CD4-positive, alpha-beta memory T cell (primary cell): ENCODE measurements at regions not wholly inside any gene's neighbourhood (a gene's known extent, or its start where the extent isn't known, plus 50 kb on each side); places are given as distances from the start of the nearest gene placed in this dataset.

Source experiments
- CTCF ChIA-PET: fragments of 350-600 bp; sonication (Branson Sonifier 250); formaldehyde crosslinking; loops from one replicate; lab custom pipeline; 2021; ENCODE audit warnings: inconsistent platforms; ENCODE audit not compliant: partially characterized antibody; lab: Charles Lee
- POLR2A ChIA-PET: fragments of 350-600 bp; sonication (Branson Sonifier 250); formaldehyde crosslinking; loops from one replicate; lab custom pipeline; 2021; ENCODE audit not compliant: partially characterized antibody; lab: Charles Lee
- DNase-seq, 5 donors: peaks; one replicate each; pipeline versions ENCODE4 v3.0.0 to v3.0.0-alpha.2; 2020 to 2022; ENCODE audit warnings: mixed read lengths in 1 of 5
- H3K27ac ChIP-seq: one replicate; pipeline ENCODE4 v1.7.0; 2013; ENCODE audit warnings: low read depth, low read length
- H3K27me3 ChIP-seq: 2 replicates; pipeline ENCODE4 v1.7.0; 2013; ENCODE audit warnings: mild to moderate bottlenecking, low read length, moderate library complexity; ENCODE audit not compliant: insufficient read depth
- H3K36me3 ChIP-seq: 2 replicates; pipeline ENCODE4 v1.7.0; 2013; ENCODE audit warnings: mild to moderate bottlenecking, low read length, moderate library complexity; ENCODE audit not compliant: insufficient read depth
- H3K4me1 ChIP-seq: 2 replicates; pipeline ENCODE4 v1.7.0; 2013; ENCODE audit warnings: mild to moderate bottlenecking, low read length, moderate library complexity; ENCODE audit not compliant: insufficient read depth
- H3K4me3 ChIP-seq, 2 donors: one replicate each; pipeline ENCODE4 v1.7.0; 2013; ENCODE audit warnings: low read length in 2 of 2, mild to moderate bottlenecking in 1 of 2
- H3K9me3 ChIP-seq, 2 donors: one replicate each; pipeline ENCODE4 v1.7.0; 2013; ENCODE audit warnings: low read length in 2 of 2, control low read depth in 1 of 2; ENCODE audit not compliant: control insufficient read depth in 1 of 2
- H3K27ac Mint-ChIP-seq, 7 donors: one replicate each; pipeline ENCODE4 v1.8.0; 2020 to 2021; ENCODE audit warnings: mixed read lengths in 7 of 7, mild to moderate bottlenecking in 6 of 7, inconsistent platforms in 3 of 7, moderate library complexity in 3 of 7
- H3K27me3 Mint-ChIP-seq, 2 donors: one replicate each; pipeline ENCODE4 v1.8.0; 2020 to 2021; ENCODE audit warnings: mixed read lengths in 2 of 2
- H3K36me3 Mint-ChIP-seq, 2 donors: one replicate each; pipeline ENCODE4 v1.8.0; 2020 to 2021; ENCODE audit warnings: mixed read lengths in 2 of 2, inconsistent platforms in 1 of 2, mild to moderate bottlenecking in 1 of 2
- H3K4me1 Mint-ChIP-seq, 4 donors: one replicate each; pipeline ENCODE4 v1.8.0; 2020 to 2021; ENCODE audit warnings: mixed read lengths in 4 of 4, mild to moderate bottlenecking in 1 of 4
- H3K4me3 Mint-ChIP-seq, 8 donors: one replicate each; pipeline ENCODE4 v1.8.0; 2020 to 2021; ENCODE audit warnings: mixed read lengths in 8 of 8, mild to moderate bottlenecking in 7 of 8, moderate library complexity in 6 of 8, inconsistent platforms in 3 of 8
- H3K9me3 Mint-ChIP-seq, 8 donors: one replicate each; pipeline ENCODE4 v1.8.0; 2020 to 2021; ENCODE audit warnings: mixed read lengths in 8 of 8, mild to moderate bottlenecking in 5 of 8, inconsistent platforms in 3 of 8, moderate library complexity in 1 of 8
- intact Hi-C: fragments of 100-400 bp; cut with micrococcal nuclease; formaldehyde crosslinking; loops from one replicate; pipeline ENCODE4 v1.15.1; 2023

DNA sequence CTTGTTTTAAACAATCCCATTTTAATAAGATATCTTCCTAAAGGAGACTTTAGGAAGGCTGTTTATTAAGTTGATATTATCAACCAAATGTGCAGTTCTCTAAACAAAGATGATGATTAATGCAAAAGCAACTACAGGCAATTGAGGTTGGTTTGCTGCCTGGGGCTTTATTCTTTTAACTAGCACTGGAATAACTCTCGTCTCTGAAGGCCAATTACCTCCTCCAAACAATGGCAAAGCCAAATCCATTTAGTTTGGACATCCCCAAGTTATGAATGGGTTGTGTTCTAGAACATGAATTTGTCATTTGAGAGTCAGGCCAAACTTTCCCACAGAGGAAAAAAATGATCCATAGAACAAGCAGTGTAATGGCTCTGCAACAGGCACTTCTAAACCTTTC, 114.1 kb downstream of the SLC16A9 start:
- Histone ChIP-seq H3K4me1 (no peaks in the 10 kb centered on the region), H3K27ac (no peak overlapping the region), H3K9me3 (no peaks in the 10 kb centered on the region), H3K27me3 (no peaks in the 10 kb centered on the region), H3K4me3 (no peak overlapping the region), H3K36me3 (no peaks in the 10 kb centered on the region)
- Mint-ChIP-seq H3K9me3 (peaks cover 0 to 1% (median 0%) of the 10 kb centered on the region in 8 donors), H3K27me3 (peaks cover under 1 to 8% of the 10 kb centered on the region in 2 donors), H3K4me1 (peaks cover 0 to 1% (median 0%) of the 10 kb centered on the region in 4 donors), H3K36me3 (no peaks in the 10 kb centered on the region), H3K4me3 (no peak overlapping the region), H3K27ac (no peak overlapping the region)
- POLR2A ChIA-PET: interaction anchor here (0.6 kb wide), 1 partner anchor 17 kb away, joined by 3 read pairs; no protein-coding TSS in a partner anchor
- DNase-seq: no peak
- intact Hi-C loops: no loop called here
- CTCF ChIA-PET: no interaction called here

- H3K4me3 ChIP-seq: no peak overlapping the region
- POLR2A ChIA-PET: no interaction called here
- H3K27me3 ChIP-seq: no peaks in the 10 kb centered on the region
- H3K27ac ChIP-seq: no peak overlapping the region
- H3K4me1 ChIP-seq: no peaks in the 10 kb centered on the region
- H3K4me3 Mint-ChIP-seq: no peak overlapping the region
- H3K27ac Mint-ChIP-seq: no peak overlapping the region
- H3K36me3 Mint-ChIP-seq: no peaks in the 10 kb centered on the region
- H3K4me1 Mint-ChIP-seq: peaks cover 0 to 1% (median 0%) of the 10 kb centered on the region in 4 donors
- H3K9me3 Mint-ChIP-seq: peaks cover 0 to 1% (median 0%) of the 10 kb centered on the region in 8 donors
- no peak for DNase-seq
- H3K9me3 ChIP-seq: no peaks in the 10 kb centered on the region
- intact Hi-C loops: no loop called here
- peaks cover 5 to 9% of the 10 kb centered on the region in 2 donors for H3K27me3 Mint-ChIP-seq
- H3K36me3 ChIP-seq: no peaks in the 10 kb centered on the region
- CTCF ChIA-PET: no interaction called here
Measured at GRCh38 chr10:59593768-59594167, 115.9 kb downstream of the SLC16A9 start.

GRCh38 chr10:59589796-59590195, 119.9 kb downstream of the SLC16A9 start:
- intact Hi-C loops: no loop called here
- CTCF ChIA-PET: no interaction called here
- Mint-ChIP-seq H3K4me1 (no peaks in the 10 kb centered on the region), H3K27me3 (peaks cover 4 to 5% of the 10 kb centered on the region in 2 donors), H3K27ac (no peak overlapping the region), H3K4me3 (no peak overlapping the region), H3K9me3 (peaks cover 0 to 5% (median 0%) of the 10 kb centered on the region in 8 donors), H3K36me3 (no peaks in the 10 kb centered on the region)
- Histone ChIP-seq H3K9me3 (no peaks in the 10 kb centered on the region), H3K27me3 (no peaks in the 10 kb centered on the region), H3K4me1 (no peaks in the 10 kb centered on the region), H3K27ac (no peak overlapping the region), H3K4me3 (no peak overlapping the region), H3K36me3 (no peaks in the 10 kb centered on the region)
- no peak for DNase-seq
- POLR2A ChIA-PET: no interaction called here

- no peak for DNase-seq
- CTCF ChIA-PET: interaction anchor here (1.2 kb wide), 1 partner anchor 10 kb away, joined by 3 read pairs; no protein-coding TSS in a partner anchor
- no peak overlapping the region for H3K4me3 Mint-ChIP-seq
- H3K27ac Mint-ChIP-seq: no peak overlapping the region
- no peak overlapping the region for H3K27ac ChIP-seq
- H3K36me3 ChIP-seq: no peaks in the 10 kb centered on the region
- no peaks in the 10 kb centered on the region for H3K4me1 ChIP-seq
- H3K36me3 Mint-ChIP-seq: no peaks in the 10 kb centered on the region
- H3K9me3 ChIP-seq: no peaks in the 10 kb centered on the region
- peaks cover 4 to 5% of the 10 kb centered on the region in 2 donors for H3K27me3 Mint-ChIP-seq
- intact Hi-C loops: no loop called here
- H3K4me1 Mint-ChIP-seq: no peaks in the 10 kb centered on the region
- POLR2A ChIA-PET: no interaction called here
- no peaks in the 10 kb centered on the region for H3K27me3 ChIP-seq
- H3K9me3 Mint-ChIP-seq: peaks cover 0 to 5% (median 0%) of the 10 kb centered on the region in 8 donors
- H3K4me3 ChIP-seq: no peak overlapping the region
Measured at GRCh38 chr10:59588791-59589190, 120.9 kb downstream of the SLC16A9 start.

DNA sequence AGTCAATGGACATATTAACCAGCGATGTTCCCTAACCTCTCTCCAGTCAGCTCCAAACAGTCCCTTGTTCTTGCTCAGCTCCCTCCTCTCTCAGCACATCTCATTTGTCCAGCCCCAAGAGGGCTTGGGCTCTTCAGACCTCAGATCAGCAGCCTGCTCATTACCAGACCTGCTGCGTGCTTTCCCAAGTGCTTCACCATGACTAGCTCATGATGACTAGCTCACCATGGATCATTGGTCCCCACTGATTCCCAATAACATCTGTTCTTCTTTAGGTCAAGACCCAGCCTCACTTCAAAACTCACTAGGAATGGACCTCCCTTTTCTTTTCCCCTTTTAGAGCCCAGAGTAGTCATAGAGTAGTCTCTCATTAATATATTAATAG, 121.9 kb downstream of the SLC16A9 start:
- DNase-seq: no peak
- Histone ChIP-seq H3K4me3 (no peak overlapping the region), H3K27me3 (no peaks in the 10 kb centered on the region), H3K9me3 (no peaks in the 10 kb centered on the region), H3K36me3 (no peaks in the 10 kb centered on the region), H3K27ac (no peak overlapping the region), H3K4me1 (no peaks in the 10 kb centered on the region)
- peaks cover 0 to 5% (median 0%) of the 10 kb centered on the region in 8 donors for H3K9me3 Mint-ChIP-seq
- H3K4me1 Mint-ChIP-seq: no peaks in the 10 kb centered on the region
- CTCF ChIA-PET: interaction anchor here (0.7 to 1.2 kb wide), 3 partner anchors 11 to 61 kb away, joined by 3 read pairs; no protein-coding TSS in a partner anchor
- H3K36me3 Mint-ChIP-seq: no peaks in the 10 kb centered on the region
- H3K27me3 Mint-ChIP-seq: peaks cover 4 to 7% of the 10 kb centered on the region in 2 donors
- POLR2A ChIA-PET: no interaction called here
- H3K27ac Mint-ChIP-seq: no peak overlapping the region
- H3K4me3 Mint-ChIP-seq: no peak overlapping the region
- intact Hi-C loops: no loop called here

GRCh38 chr10:59587083-59587755, 122.4 kb downstream of the SLC16A9 start:
- CTCF ChIA-PET: interaction anchor here (0.7 to 1.2 kb wide), 3 partner anchors 12 to 62 kb away, joined by 3 read pairs; no protein-coding TSS in a partner anchor
- no peaks in the 10 kb centered on the region for H3K4me1 ChIP-seq
- POLR2A ChIA-PET: no interaction called here
- Mint-ChIP-seq H3K27me3 (peaks cover 4 to 7% of the 10 kb centered on the region in 2 donors), H3K4me3 (no peak overlapping the region), H3K9me3 (peaks cover 0 to 5% (median 0%) of the 10 kb centered on the region in 8 donors), H3K4me1 (no peaks in the 10 kb centered on the region), H3K27ac (no peak overlapping the region), H3K36me3 (no peaks in the 10 kb centered on the region)
- no peak overlapping the region for H3K27ac ChIP-seq
- no peaks in the 10 kb centered on the region for H3K36me3 ChIP-seq
- H3K27me3 ChIP-seq: no peaks in the 10 kb centered on the region
- no peaks in the 10 kb centered on the region for H3K9me3 ChIP-seq
- intact Hi-C loops: no loop called here
- DNase-seq: no peak
- no peak overlapping the region for H3K4me3 ChIP-seq

DNA sequence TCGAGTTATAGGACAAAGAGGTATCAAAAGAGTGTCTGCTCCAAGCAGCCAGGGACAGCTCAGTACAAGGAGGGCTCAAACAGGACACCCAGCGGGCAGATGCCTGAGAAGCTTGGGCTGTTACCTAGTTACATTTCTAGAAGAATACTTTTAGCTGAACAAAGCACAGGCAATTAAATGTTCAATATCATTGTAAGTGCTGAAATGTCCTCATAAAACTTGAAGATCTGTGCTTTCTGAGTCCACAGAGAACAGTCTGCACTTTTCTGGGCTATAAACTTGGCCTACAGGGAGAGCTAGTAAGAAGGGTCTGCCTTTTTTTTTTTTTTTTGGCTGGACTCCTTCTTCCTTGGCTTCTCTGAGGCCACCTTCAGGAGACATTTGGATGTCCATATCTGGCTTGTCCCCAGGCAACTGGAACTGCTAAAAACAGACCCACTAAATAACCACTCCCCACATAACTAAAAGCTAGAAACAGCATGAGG, 123.2 kb downstream of the SLC16A9 start:
- Histone ChIP-seq H3K36me3 (no peaks in the 10 kb centered on the region), H3K27ac (no peak overlapping the region), H3K27me3 (no peaks in the 10 kb centered on the region), H3K4me1 (no peaks in the 10 kb centered on the region), H3K4me3 (no peak overlapping the region), H3K9me3 (no peaks in the 10 kb centered on the region)
- Mint-ChIP-seq H3K27me3 (peaks cover 4 to 7% of the 10 kb centered on the region in 2 donors), H3K4me3 (no peak overlapping the region), H3K36me3 (no peaks in the 10 kb centered on the region), H3K9me3 (peaks cover 0 to 5% (median 0%) of the 10 kb centered on the region in 8 donors), H3K4me1 (no peaks in the 10 kb centered on the region), H3K27ac (no peak overlapping the region)
- POLR2A ChIA-PET: no interaction called here
- intact Hi-C loops: no loop called here
- CTCF ChIA-PET: interaction anchor here (0.6 to 1.2 kb wide), 2 partner anchors 26 to 35 kb away, joined by 3 read pairs; no protein-coding TSS in a partner anchor
- no peak for DNase-seq
